Frontal cortex (tissue), 3 donors: ENCODE measurements at regions not wholly inside any gene's neighbourhood (a gene's known extent, or its start where the extent isn't known, plus 50 kb on each side); places are given as distances from the start of the nearest gene placed in this dataset.

ENCODE experiments used
- DNase-seq, 2 donors: peaks; one replicate each; pipeline ENCODE4 v3.0.0; 2012; ENCODE audit warnings: low spot score in 2 of 2
- FAIRE-seq: peaks from 2 replicates; lab custom pipeline; 2012; peaks lifted over from hg19 to GRCh38; lab: Jason Lieb, UNC
- donor health status: control.
- donor health status: control.
- donor health status: control.

- FAIRE-seq (no peak), DNase-seq (no peak)
Observed at GRCh38 chr7:156251861-156252260, 388.7 kb upstream of the RNF32 start.

GRCh38 chr7:156240532-156240931, 400.0 kb upstream of the RNF32 start:
- DNase-seq (no peak), FAIRE-seq (no peak)

GRCh38 chr7:156238366-156239133, 402.0 kb upstream of the RNF32 start:
- DNase-seq (peak in 1 of 2 donors; percentile 37), FAIRE-seq (no peak)

- no peak for FAIRE-seq
- no peak for DNase-seq
Observed at GRCh38 chr7:156237614-156238013, 403.0 kb upstream of the RNF32 start.

GRCh38 chr7:156236936-156237599, 403.5 kb upstream of the RNF32 start:
- FAIRE-seq (no peak), DNase-seq (no peak)

- no peak for FAIRE-seq
- no peak for DNase-seq
Observed at GRCh38 chr7:156236181-156236889, 404.2 kb upstream of the RNF32 start.

GRCh38 chr7:156234666-156235494, 405.7 kb upstream of the RNF32 start:
- FAIRE-seq (no peak), DNase-seq (no peak)

- no peak for FAIRE-seq
Observed at GRCh38 chr7:156234192-156234591, 406.4 kb upstream of the RNF32 start.

GRCh38 chr7:156232931-156233705, 407.5 kb upstream of the RNF32 start:
- FAIRE-seq (no peak), DNase-seq (no peak)

More at GRCh38 chr7:156234192-156234591, 406.4 kb upstream of the RNF32 start:
- DNase-seq, result no peak

- no peak for DNase-seq
- no peak for FAIRE-seq
Observed at GRCh38 chr7:156230576-156230975, 410.0 kb upstream of the RNF32 start.

- DNase-seq (no peak), FAIRE-seq (no peak)
Observed at GRCh38 chr7:156224833-156225225, 412.6 kb upstream of the SHH start.

GRCh38 chr7:156223935-156224832, 411.9 kb upstream of the SHH start:
- FAIRE-seq (no peak), DNase-seq (no peak)

GRCh38 chr7:156222611-156223010, 410.3 kb upstream of the SHH start:
- FAIRE-seq (no peak), DNase-seq (no peak)

- FAIRE-seq (no peak), DNase-seq (no peak)
Observed at GRCh38 chr7:156222151-156222550, 409.9 kb upstream of the SHH start.

- FAIRE-seq, result no peak
- no peak for DNase-seq
Observed at GRCh38 chr7:156220701-156221100, 408.4 kb upstream of the SHH start.

- FAIRE-seq (no peak), DNase-seq (no peak)
Observed at GRCh38 chr7:156220078-156220605, 407.9 kb upstream of the SHH start.

GRCh38 chr7:156219307-156220077, 407.2 kb upstream of the SHH start:
- no peak for FAIRE-seq
- no peak for DNase-seq
